Smooth muscle cell of the brain vasculature (primary cell): ENCODE measurements at regions not wholly inside any gene's neighbourhood (a gene's known extent, or its start where the extent isn't known, plus 50 kb on each side); places are given as distances from the start of the nearest gene placed in this dataset.

Experiments
- DNase-seq: peaks from one replicate; pipeline ENCODE4 v3.0.0-alpha.2; 2012; ENCODE audit warnings: low read depth, low spot score

- DNase-seq = no peak
Observed at GRCh38 chr3:167188592-167188991, 191.5 kb downstream of the ZBBX start.

GRCh38 chr3:167187221-167187620 lies 192.9 kb downstream of the ZBBX start:
- no peak for DNase-seq

- no peak for DNase-seq
Observed at GRCh38 chr3:167184511-167184910, 195.6 kb downstream of the ZBBX start.

- DNase-seq = no peak
Observed at GRCh38 chr3:167172377-167172776, 207.7 kb downstream of the ZBBX start.

- DNase-seq = no peak
Observed at GRCh38 chr3:167167491-167167890, 212.6 kb downstream of the ZBBX start.

GRCh38 chr3:167166594-167167253 lies 213.4 kb downstream of the ZBBX start:
- DNase-seq = no peak

- DNase-seq = no peak
Observed at GRCh38 chr3:167166012-167166411, 214.1 kb downstream of the ZBBX start.

- no peak for DNase-seq
Observed at GRCh38 chr3:167163580-167163979, 216.5 kb downstream of the ZBBX start.

- no peak for DNase-seq
Observed at GRCh38 chr3:167162083-167162482, 218.0 kb downstream of the ZBBX start.

GRCh38 chr3:167160781-167161180 lies 219.3 kb downstream of the ZBBX start:
- no peak for DNase-seq

GRCh38 chr3:167151636-167152035 lies 228.5 kb downstream of the ZBBX start:
- DNase-seq = no peak

- DNase-seq = no peak
Observed at GRCh38 chr3:167148136-167148535, 232.0 kb downstream of the ZBBX start.

- no peak for DNase-seq
Observed at GRCh38 chr3:167146911-167147310, 233.2 kb downstream of the ZBBX start.

GRCh38 chr3:167125612-167126407 lies 254.3 kb downstream of the ZBBX start:
- DNase-seq = no peak

- DNase-seq = no peak
Observed at GRCh38 chr3:167120828-167121227, 259.3 kb downstream of the ZBBX start.

- DNase-seq = no peak
Observed at GRCh38 chr3:167116120-167116922, 263.8 kb downstream of the ZBBX start.

GRCh38 chr3:167115331-167115934 lies 264.7 kb downstream of the ZBBX start:
- DNase-seq = no peak

GRCh38 chr3:167114619-167115018 lies 265.5 kb downstream of the ZBBX start:
- no peak for DNase-seq

GRCh38 chr3:167113035-167113830 lies 266.9 kb downstream of the ZBBX start:
- no peak for DNase-seq

- DNase-seq = no peak
Observed at GRCh38 chr3:167110901-167111300, 269.2 kb downstream of the ZBBX start.

- no peak for DNase-seq
Observed at GRCh38 chr3:167109746-167110145, 270.4 kb downstream of the ZBBX start.
